ENCODE measurements at regions not wholly inside any gene's neighbourhood (a gene's known extent, or its start where the extent isn't known, plus 50 kb on each side); places are given as distances from the start of the nearest gene placed in this dataset.
A peak's percentile ranks its signal among the peaks of the same experiment; 100 is the strongest.
"Not testable (repeated sequence)": the region's sequence is repeated elsewhere in the genome, so short reads cannot be mapped to it uniquely, and the experiment has no call there.

- DNase-seq (ENCODE audit: low read depth in 4 of 4, low spot score in 2 of 4): not testable (repeated sequence)
Measured at GRCh38 chr9:41771693-41772092, 357.5 kb downstream of the CNTNAP3B start.

DNA sequence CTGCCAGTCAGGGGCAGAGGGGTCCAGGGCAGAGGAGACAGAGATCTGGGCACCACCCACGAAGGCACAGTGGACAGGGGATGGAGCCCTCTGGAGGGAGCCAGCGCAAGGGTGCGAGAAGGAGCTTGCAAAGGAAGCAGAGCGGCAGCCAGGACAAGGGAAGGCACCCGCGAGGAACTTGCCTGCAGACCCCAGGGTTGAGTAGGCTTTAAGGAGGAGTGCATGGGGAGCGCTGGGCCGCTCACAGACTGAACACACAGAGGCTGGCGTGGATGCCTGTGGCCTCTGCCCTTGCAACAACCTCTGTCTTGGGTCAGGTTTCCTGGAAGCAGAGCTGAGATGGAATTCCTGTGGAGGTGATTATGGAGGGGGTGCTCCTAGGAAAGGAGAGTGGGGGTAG is 374.4 kb downstream of the CNTNAP3B start:
- not testable (repeated sequence) for DNase-seq (ENCODE audit: low read depth in 4 of 4, low spot score in 2 of 4)

DNA sequence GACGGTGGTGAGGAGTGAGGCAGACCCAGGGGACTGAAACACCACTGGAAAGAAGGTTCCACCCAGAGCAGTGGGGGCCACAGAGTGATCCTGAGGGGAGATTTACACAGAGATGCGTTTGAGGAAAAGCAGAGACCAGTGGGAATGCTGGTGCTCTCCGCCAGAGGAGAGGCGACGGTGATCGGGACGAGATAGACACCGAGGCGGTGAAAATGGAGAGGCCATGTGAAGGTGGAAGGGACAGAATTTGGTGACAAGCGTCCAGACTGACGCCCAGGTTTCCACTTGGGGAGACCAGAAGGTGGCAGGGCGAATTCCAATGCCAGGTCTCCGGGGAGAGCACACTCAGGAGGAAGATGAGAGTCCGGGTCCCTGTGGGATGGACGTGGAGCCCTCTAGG is 374.8 kb downstream of the CNTNAP3B start:
- DNase-seq (ENCODE audit: low read depth in 4 of 4, low spot score in 2 of 4): not testable (repeated sequence)

- DNase-seq (ENCODE audit: low read depth in 4 of 4, low spot score in 2 of 4): not testable (repeated sequence)
Measured at GRCh38 chr9:41741897-41742296, 387.3 kb downstream of the CNTNAP3B start.

- not testable (repeated sequence) for DNase-seq (ENCODE audit: low read depth in 4 of 4, low spot score in 2 of 4)
Measured at GRCh38 chr9:41741173-41741572, 388.1 kb downstream of the CNTNAP3B start.

GRCh38 chr9:41738681-41739080 is 390.5 kb downstream of the CNTNAP3B start:
- DNase-seq (ENCODE audit: low read depth in 4 of 4, low spot score in 2 of 4): not testable (repeated sequence)

GRCh38 chr9:41699190-41699589 is 430.0 kb downstream of the CNTNAP3B start:
- DNase-seq (ENCODE audit: low read depth in 4 of 4, low spot score in 2 of 4): not testable (repeated sequence)

DNA sequence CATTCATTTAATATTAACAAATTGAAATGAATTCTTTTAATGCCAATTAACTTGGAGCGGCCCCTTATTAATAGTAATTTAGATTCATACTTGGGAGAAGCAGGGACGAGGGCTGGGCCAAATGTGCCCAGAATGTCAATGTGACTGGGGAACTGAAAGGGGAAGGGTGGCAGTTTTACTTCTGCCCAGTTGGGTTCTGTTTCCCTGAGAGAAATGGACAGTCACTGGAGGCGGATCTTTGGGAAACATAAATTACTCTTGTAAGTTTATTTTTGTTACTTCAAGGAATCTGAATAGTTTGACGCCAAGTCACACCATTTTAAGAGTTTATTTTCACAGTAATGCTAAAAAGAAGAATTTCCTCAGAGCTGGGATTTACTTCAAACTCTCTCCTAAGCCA is 432.1 kb downstream of the CNTNAP3B start:
- DNase-seq (ENCODE audit: low read depth in 4 of 4, low spot score in 2 of 4): not testable (repeated sequence)

DNA sequence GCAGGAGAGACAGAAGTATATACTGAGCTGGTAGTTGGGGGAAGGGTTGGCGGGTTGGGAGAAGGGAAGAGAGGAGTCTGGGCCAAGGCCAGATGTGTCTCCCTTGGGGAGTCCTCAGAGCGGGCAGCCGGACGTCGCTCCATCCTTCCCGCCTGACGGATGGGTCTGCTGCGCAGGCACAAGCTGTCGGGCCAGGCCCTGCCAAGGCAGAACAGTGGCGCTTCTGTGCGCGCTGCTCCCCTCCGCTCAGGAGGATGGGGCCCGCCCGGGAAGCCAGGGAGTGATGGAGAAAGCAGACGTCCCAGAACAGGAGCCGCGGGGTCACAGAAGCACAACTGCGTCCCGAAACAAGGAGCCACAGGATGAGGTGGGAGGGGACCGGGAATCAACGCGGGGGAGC is 449.9 kb downstream of the CNTNAP3B start:
- DNase-seq (ENCODE audit: low read depth in 4 of 4, low spot score in 2 of 4): not testable (repeated sequence)

DNA sequence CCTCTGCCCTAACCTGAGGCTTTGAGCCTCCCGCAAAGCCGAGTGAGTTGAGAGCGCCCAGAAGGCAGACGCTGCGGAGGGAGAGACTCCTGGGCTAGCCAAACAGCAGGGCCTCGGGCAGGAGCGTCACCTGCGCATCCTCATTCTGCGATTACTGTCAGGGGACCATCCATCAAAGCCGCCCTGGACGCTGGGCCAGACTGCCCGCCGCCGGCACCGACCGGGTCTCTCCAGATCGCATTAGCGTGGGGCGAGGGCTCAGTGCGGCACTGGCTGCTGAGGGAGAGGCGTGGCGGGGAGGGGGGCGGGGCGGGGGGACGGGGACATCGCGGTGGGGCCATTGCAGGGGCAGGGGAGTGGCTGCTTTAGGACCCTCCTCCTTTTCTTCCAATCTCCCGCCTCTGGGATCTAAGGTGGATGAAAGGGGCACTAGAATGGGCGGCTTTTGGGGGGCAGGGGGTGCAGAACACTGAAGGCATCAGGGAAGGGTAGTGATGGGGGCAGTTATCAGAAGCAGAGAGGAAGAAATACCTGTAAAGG is 465.7 kb downstream of the CNTNAP3B start:
- not testable (repeated sequence) for DNase-seq (ENCODE audit: low read depth in 4 of 4, low spot score in 2 of 4)

DNA sequence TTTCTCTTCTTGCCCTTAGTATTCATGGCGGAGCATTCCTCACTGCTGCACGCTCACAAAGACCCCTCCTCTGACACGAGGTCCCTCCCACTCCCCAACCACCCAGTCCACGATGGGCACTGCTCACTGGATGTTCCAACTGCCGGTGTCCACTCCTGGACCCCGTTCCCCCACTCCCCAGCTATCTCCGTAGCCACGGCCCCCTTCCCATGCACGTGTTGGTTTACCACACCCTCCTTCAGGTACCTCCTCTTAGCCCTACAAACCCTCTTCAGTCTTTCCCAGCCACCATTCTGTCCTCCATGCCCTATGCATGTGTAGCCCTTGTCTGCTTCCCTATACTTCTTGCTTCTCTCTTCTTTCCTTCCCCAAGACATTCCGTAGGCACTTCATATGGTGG is 469.6 kb upstream of the ZNG1F start:
- not testable (repeated sequence) for DNase-seq (ENCODE audit: low read depth in 4 of 4, low spot score in 2 of 4)

DNA sequence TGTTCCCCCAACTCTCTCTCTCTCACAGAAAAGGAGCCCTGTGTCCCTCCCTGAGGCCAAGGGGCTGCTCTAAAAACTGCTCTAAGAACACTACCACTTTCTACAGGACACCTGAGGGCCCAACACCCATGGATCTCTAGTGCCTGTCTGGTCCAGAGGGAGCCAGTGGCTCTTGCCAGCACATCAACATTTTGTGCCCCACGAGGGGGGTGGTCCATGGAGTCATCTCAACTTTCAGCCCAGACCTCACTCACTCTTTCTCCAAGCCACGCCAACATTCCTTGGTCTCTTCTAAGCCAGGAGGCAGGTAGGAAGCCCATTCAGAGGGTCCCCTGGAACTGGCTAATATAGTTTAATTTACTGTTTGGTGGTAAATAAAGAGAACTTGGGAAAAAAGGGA is 469.0 kb upstream of the ZNG1F start:
- not testable (repeated sequence) for DNase-seq (ENCODE audit: low read depth in 4 of 4, low spot score in 2 of 4)

DNA sequence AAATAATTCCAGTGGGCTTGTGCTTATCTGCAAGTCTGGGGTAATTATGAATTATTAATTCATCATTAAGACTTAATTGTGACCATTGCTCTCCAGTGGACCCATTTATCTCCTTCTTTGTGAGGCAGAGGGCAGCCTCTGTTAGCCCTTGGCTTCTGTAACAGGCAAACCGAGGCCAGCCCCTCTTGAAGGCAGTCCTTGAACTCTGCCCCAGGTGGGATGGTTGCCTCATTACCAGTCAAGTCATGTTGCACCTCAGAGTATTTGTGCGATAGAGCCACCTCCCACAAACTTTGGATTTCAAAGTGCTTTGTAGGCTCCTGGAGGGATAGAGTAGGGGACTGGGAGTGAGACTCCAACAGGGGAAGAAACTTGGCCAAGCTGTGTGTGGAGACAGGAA is 468.0 kb upstream of the ZNG1F start:
- not testable (repeated sequence) for DNase-seq (ENCODE audit: low read depth in 4 of 4, low spot score in 2 of 4)

GRCh38 chr9:41655071-41655554 is 466.0 kb upstream of the ZNG1F start:
- peak in 1 of 4 donors; percentile 80 for DNase-seq (ENCODE audit: low read depth in 4 of 4, low spot score in 2 of 4)

DNA sequence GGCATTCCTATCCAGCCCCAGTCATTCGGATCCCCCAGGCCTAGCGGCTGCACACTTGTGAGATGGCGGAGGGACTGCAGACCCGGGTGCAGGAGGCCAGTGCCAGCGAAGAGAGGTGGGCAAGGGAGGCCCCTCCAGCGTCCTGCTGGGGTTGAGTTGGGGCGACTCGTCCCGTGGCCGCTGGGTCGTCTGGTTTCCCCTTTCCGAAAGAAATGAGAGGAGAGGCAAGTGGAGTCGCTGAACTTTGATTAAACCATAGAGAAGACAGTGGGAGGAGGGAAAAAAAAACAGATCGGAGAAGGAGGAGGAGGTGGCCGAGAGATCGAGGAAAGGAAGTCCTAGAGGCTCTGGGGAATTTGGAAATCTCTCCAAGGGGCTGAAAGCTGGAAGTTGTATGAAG is 465.2 kb upstream of the ZNG1F start:
- DNase-seq (ENCODE audit: low read depth in 4 of 4, low spot score in 2 of 4): not testable (repeated sequence)

DNA sequence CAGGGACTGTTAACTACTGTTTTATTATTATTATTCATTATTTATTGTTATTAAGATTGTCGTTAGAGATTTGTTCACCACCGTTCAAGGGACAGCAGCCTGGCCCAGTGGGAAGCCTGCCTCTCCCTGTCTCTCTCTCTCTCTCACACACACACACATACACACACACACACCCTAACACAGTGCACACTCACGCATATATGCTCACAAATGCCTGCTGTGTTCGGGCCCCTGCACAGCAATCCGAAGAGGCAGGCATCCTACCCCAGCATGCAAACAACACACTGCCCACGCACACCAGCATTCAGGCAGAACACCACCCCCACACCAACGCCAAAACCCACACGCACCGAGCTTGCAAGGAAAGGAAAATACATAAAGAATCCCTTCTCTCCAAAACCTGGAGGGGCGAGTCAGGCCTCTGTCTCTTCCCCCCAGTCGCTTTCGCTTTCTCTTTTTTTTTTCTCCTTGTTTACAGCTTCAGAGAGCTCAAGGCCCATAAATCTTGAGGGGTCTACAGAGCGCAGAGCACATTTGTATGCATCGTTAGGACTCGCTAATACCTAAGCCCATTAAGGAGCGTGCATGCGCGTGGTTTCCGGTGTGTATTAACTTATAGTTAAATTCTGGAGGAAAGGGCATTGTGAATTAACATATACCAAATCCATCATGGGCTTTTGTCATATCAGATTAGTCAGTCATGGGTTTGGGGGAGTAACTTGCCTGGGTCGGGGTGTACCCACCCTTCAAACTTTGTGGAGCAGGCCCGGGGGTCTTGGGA is 464.6 kb upstream of the ZNG1F start:
- not testable (repeated sequence) for DNase-seq (ENCODE audit: low read depth in 4 of 4, low spot score in 2 of 4)

GRCh38 chr9:41652800-41653199 is 463.7 kb upstream of the ZNG1F start:
- DNase-seq (ENCODE audit: low read depth in 4 of 4, low spot score in 2 of 4): not testable (repeated sequence)

DNA sequence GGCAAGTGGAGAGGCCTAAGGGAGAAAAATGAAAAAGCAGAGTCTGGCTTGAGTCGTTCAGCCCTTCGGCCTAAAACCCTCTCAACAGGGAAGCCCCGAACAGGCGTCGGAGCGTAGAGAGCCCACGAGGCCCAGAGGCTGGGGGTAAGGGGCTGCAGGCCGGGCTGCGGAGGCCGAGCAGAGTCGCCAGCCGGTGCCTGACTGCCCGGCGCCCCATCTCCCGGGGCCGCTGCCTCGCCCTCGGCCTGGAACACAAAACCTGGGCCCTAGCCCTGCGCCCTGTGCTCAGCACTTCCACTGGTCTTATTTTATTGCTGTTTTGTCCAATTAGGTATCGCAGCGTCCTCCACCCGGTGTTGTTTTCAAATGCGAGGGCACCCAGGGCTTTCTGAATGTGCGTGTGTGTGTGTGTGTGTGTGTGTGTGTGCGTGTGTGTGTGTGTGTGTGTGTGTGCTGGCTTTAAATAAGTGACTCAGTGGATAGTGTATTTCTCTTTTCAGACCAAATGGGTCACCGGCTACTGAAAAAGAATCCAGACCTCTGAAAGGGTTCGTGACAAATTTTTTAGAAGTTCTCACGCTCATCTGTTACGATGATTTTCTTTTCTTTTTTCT is 463.1 kb upstream of the ZNG1F start:
- DNase-seq (ENCODE audit: low read depth in 4 of 4, low spot score in 2 of 4): not testable (repeated sequence)

DNA sequence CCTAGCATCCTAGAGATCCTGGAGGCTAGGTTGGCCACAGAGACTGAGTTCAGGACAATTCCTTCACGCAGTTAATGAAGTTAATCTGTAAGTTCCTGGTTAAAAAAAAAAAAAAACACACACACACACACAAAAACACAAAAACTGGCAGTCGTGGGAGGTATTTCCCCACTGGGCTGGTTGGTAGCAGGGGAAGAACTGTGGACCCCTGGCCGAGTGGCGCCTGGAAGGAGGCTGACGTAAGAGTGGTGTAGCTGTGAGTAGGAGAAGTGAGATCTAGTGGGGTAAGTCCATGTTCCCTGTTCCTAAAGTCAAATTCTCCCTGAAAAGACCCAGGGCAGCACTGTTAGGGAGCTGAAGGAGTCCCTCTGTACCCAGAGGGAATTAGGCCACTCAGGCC is 461.0 kb upstream of the ZNG1F start:
- DNase-seq (ENCODE audit: low read depth in 4 of 4, low spot score in 2 of 4): not testable (repeated sequence)

DNA sequence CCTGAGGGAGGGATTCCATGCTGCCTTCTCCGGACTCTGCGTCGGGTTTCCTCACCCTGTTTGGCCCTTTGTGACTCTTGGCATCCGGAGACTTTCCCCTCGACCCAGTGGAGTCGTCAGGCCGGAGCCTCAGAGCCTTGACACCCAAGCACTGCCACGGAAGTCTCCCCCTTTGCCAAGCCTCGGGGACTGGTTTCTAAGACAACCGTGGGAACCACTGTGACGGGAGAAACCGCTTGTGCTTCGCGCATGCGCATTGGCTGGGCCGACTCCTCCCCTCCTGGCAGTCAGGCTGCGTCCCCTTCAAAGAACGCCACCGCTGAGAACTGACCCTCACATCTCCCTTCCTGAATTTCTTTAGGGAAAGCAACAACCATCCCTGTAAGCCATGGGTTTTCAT is 459.4 kb upstream of the ZNG1F start:
- not testable (repeated sequence) for DNase-seq (ENCODE audit: low read depth in 4 of 4, low spot score in 2 of 4)

DNA sequence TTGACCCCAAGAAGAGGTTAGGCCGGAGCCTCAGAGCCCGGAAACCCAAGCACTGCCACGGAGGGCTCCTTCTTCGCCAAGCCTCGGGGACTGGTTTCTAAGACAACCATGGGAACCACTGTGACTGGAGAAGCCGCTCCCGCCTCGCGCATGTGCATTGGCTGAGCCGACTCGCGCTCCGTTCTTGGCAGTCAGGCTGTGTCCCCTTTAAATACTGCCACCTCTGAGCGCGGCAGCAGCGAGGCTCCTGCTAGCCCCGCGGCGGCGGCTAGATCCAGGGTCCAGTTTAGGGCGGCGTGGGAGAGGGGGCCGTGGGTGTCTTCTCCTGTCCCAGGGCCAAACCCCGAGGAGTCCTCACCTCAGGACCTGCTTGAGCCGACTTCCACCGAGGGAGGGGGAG is 457.1 kb upstream of the ZNG1F start:
- not testable (repeated sequence) for DNase-seq (ENCODE audit: low read depth in 4 of 4, low spot score in 2 of 4)

Measured in left renal cortex interstitium (tissue), 4 donors.